Epithelial cell of proximal tubule (primary cell): ENCODE measurements at regions not wholly inside any gene's neighbourhood (a gene's known extent, or its start where the extent isn't known, plus 50 kb on each side); places are given as distances from the start of the nearest gene placed in this dataset.

ENCODE experiments used
- DNase-seq: peaks from one replicate; pipeline ENCODE4 v3.0.0-alpha.2; 2011; ENCODE audit warnings: low read depth
- H3K4me3 ChIP-seq: 2 replicates; pipeline ENCODE4 v1.5.1; 2011; ENCODE audit warnings: low read depth, mild to moderate bottlenecking, low read length
- TF ChIP-seq, protein P1 (sequence below): conservative IDR thresholded peaks from 2 replicates; pipeline ENCODE4 v1.5.1; 2012; ENCODE audit warnings: low read depth, mild to moderate bottlenecking, low read length

DNA sequence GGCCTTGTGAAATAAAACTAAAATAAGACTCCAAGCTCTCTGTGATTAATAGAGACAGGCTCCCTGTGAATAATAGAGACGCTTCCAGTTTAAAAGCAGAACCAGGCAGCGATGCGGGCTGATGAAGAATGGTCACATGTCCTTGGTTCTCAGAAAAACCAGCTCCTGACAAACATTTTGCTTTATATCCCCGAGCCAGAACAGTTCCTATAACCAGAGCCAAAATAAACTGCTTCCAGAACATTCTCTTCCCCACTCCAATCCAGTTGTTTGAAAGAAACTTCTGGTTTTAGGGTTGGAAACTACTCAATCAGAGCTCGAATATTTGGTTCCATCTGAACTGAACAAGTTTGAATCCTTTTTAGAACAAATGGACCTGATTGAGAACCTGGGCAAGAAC is 213.7 kb downstream of the TSN start:
- TF ChIP-seq, protein P1, sequence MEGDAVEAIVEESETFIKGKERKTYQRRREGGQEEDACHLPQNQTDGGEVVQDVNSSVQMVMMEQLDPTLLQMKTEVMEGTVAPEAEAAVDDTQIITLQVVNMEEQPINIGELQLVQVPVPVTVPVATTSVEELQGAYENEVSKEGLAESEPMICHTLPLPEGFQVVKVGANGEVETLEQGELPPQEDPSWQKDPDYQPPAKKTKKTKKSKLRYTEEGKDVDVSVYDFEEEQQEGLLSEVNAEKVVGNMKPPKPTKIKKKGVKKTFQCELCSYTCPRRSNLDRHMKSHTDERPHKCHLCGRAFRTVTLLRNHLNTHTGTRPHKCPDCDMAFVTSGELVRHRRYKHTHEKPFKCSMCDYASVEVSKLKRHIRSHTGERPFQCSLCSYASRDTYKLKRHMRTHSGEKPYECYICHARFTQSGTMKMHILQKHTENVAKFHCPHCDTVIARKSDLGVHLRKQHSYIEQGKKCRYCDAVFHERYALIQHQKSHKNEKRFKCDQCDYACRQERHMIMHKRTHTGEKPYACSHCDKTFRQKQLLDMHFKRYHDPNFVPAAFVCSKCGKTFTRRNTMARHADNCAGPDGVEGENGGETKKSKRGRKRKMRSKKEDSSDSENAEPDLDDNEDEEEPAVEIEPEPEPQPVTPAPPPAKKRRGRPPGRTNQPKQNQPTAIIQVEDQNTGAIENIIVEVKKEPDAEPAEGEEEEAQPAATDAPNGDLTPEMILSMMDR = no peak
- no peak for DNase-seq
- H3K4me3 ChIP-seq = no peak overlapping the region

GRCh38 chr2:121969766-121970639 is 214.6 kb downstream of the TSN start:
- TF ChIP-seq, protein P1 = no peak
- no peak for DNase-seq
- no peak overlapping the region for H3K4me3 ChIP-seq

DNA sequence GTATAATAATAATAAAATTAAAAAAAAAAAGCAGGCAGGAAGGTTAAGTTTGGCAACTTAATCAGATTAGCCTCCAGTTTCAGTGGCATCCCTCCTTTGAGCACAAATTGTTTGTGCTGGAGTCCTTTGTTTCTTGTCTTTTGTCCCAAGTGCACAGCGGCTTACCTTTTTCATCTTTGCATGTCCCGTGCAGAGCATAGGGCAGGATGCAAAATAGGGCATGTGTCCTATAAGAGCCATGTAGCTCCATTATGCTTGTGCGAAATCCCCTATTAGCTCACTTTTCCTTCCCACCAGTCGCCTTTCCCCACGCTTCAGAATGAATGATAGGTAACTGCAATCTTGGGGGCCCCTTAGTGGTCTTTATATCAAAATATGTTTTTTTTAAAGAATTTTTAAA is 216.8 kb downstream of the TSN start:
- no peak for DNase-seq
- TF ChIP-seq, protein P1 = no peak
- H3K4me3 ChIP-seq = no peak overlapping the region

GRCh38 chr2:121974897-121975661 is 219.6 kb downstream of the TSN start:
- TF ChIP-seq, protein P1 = peak; percentile 65
- peak overlapping the region; percentile 39 for H3K4me3 ChIP-seq
- DNase-seq = peak; percentile 43

GRCh38 chr2:121976926-121977325 is 221.5 kb downstream of the TSN start:
- TF ChIP-seq, protein P1 = no peak
- no peak for DNase-seq
- H3K4me3 ChIP-seq = no peak overlapping the region

GRCh38 chr2:121977326-121977725 is 221.9 kb downstream of the TSN start:
- DNase-seq = no peak
- TF ChIP-seq, protein P1 = no peak
- no peak overlapping the region for H3K4me3 ChIP-seq
